Kidney (tissue), 13 donors: ENCODE measurements at regions not wholly inside any gene's neighbourhood (a gene's known extent, or its start where the extent isn't known, plus 50 kb on each side); places are given as distances from the start of the nearest gene placed in this dataset.

ENCODE experiments used
- DNase-seq, 5 donors: peaks; one replicate each; pipeline ENCODE4 v3.0.0-alpha.2; 2013 to 2020
- FAIRE-seq: peaks from 2 replicates; lab custom pipeline; 2012; peaks lifted over from hg19 to GRCh38; lab: Jason Lieb, UNC
- H3K27ac ChIP-seq, 2 donors: one replicate each; pipeline ENCODE4 v1.7.0; 2013; ENCODE audit warnings: low read depth in 2 of 2, low read length in 2 of 2, inconsistent platforms in 1 of 2
- H3K27me3 ChIP-seq: one replicate; pipeline ENCODE4 v1.7.1; 2013; ENCODE audit warnings: low read length, inconsistent platforms; ENCODE audit not compliant: control insufficient read depth, insufficient read depth
- H3K36me3 ChIP-seq, 3 donors: one replicate each; pipeline versions ENCODE4 v1.7.0 to v1.7.1; 2013; ENCODE audit warnings: low read length in 3 of 3, control low read depth in 1 of 3, inconsistent platforms in 1 of 3; ENCODE audit not compliant: insufficient read depth in 3 of 3, control insufficient read depth in 2 of 3
- H3K4me1 ChIP-seq, 3 donors: one replicate each; pipeline versions ENCODE4 v1.7.0 to v1.7.1; 2013; ENCODE audit warnings: low read length in 3 of 3, inconsistent platforms in 1 of 3, low read depth in 1 of 3; ENCODE audit not compliant: control insufficient read depth in 2 of 3, insufficient read depth in 2 of 3
- H3K4me3 ChIP-seq, 3 donors: one replicate each; pipeline versions ENCODE4 v1.7.0 to v1.8.1; 2013; ENCODE audit warnings: low read length in 3 of 3, control low read depth in 1 of 3, inconsistent platforms in 1 of 3
- H3K9ac ChIP-seq, 3 donors: one replicate each; pipeline versions ENCODE4 v1.7.0 to v1.7.1; 2013; ENCODE audit warnings: low read length in 3 of 3, control low read depth in 1 of 3, inconsistent platforms in 1 of 3
- H3K9me3 ChIP-seq, 3 donors: one replicate each; pipeline versions ENCODE4 v1.7.0 to v1.7.1; 2013; ENCODE audit warnings: low read length in 3 of 3, control low read depth in 1 of 3, inconsistent platforms in 1 of 3; ENCODE audit not compliant: control insufficient read depth in 2 of 3, insufficient read depth in 1 of 3
- intact Hi-C: fragments of 100-400 bp; cut with DNase I; formaldehyde crosslinking; loops from one replicate; pipeline ENCODE4 v1.11.1; 2022
- TF ChIP-seq, protein P1 (sequence below): IDR thresholded peaks from 3 replicates; pipeline ENCODE4 v1.5.1; 2012; ENCODE audit warnings: mild to moderate bottlenecking, moderate library complexity, borderline replicate concordance; ENCODE audit not compliant: insufficient read depth; ENCODE audit errors: extremely low read depth
- donor health status: control.
- donor health status: control.
- donor health status: control.
- donor health status: control.
- donor health status: control.
- donor health status: DM: yes; HTN: yes; CAD: no.
- donor health status: Normal renal cell carcinoma (clear cell type).

DNA sequence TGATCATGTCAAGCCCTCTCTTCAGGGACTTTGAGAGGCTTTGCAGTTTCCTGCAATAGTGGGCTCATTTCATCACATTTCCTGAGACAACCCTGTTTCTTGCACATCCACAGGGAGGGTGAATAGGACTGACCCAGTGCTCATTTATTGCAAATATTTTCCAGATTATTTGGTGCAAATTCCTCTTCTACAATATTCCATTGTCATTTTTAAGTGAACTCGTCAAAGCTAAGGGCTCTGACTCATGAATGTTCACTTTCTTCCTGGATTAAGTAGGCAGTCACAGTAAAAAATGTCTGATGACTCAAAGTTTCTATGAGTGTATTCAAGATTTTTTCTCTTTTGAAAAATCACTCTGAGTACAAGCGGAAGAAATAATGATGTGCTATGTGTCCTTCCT lies 225.5 kb upstream of the GALNT5 start:
- Histone ChIP-seq H3K36me3 (no peaks in the 10 kb centered on the region), H3K4me1 (no peaks in the 10 kb centered on the region), H3K9ac (no peak overlapping the region), H3K27ac (no peak overlapping the region), H3K27me3 (no peaks in the 10 kb centered on the region), H3K4me3 (no peak overlapping the region), H3K9me3 (no peaks in the 10 kb centered on the region)
- TF ChIP-seq, protein P1, sequence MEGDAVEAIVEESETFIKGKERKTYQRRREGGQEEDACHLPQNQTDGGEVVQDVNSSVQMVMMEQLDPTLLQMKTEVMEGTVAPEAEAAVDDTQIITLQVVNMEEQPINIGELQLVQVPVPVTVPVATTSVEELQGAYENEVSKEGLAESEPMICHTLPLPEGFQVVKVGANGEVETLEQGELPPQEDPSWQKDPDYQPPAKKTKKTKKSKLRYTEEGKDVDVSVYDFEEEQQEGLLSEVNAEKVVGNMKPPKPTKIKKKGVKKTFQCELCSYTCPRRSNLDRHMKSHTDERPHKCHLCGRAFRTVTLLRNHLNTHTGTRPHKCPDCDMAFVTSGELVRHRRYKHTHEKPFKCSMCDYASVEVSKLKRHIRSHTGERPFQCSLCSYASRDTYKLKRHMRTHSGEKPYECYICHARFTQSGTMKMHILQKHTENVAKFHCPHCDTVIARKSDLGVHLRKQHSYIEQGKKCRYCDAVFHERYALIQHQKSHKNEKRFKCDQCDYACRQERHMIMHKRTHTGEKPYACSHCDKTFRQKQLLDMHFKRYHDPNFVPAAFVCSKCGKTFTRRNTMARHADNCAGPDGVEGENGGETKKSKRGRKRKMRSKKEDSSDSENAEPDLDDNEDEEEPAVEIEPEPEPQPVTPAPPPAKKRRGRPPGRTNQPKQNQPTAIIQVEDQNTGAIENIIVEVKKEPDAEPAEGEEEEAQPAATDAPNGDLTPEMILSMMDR: no peak
- FAIRE-seq: no peak
- no peak for DNase-seq
- intact Hi-C loops: no loop called here

DNA sequence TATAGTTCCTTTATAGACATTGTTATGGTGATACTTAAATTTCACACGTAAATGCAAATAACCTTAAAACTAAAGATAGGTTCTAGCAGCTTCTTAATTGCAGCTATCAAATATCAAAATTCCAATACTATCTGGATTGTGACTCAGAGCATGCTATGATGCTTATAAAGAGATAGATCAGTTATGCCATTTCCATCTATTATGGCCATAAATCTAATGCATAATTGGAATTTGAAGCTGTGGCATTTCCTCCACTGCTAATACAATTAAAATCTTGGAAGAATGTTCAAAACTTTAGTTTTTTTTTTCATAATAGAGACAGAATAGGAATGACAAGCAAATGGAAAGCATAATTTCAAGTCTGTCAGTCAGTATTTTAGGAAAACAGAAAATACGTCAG lies 220.8 kb upstream of the GALNT5 start:
- Histone ChIP-seq H3K4me3 (no peak overlapping the region), H3K36me3 (no peaks in the 10 kb centered on the region), H3K27me3 (no peaks in the 10 kb centered on the region), H3K9me3 (no peaks in the 10 kb centered on the region), H3K9ac (no peak overlapping the region), H3K4me1 (no peaks in the 10 kb centered on the region), H3K27ac (no peak overlapping the region)
- intact Hi-C loops: no loop called here
- DNase-seq (no peak), FAIRE-seq (no peak)
- TF ChIP-seq, protein P1: no peak

GRCh38 chr2:157043786-157044185 lies 213.7 kb upstream of the GALNT5 start:
- no peak for FAIRE-seq

More at GRCh38 chr2:157043786-157044185, 213.7 kb upstream of the GALNT5 start:
- no peak for DNase-seq
- Histone ChIP-seq H3K36me3 (no peaks in the 10 kb centered on the region), H3K4me1 (no peaks in the 10 kb centered on the region), H3K9me3 (no peaks in the 10 kb centered on the region), H3K27ac (no peak overlapping the region), H3K9ac (no peak overlapping the region), H3K27me3 (no peaks in the 10 kb centered on the region), H3K4me3 (no peak overlapping the region)
- TF ChIP-seq, protein P1: no peak
- intact Hi-C loops: no loop called here
